HepG2 (cell line): ENCODE measurements at regions not wholly inside any gene's neighbourhood (a gene's known extent, or its start where the extent isn't known, plus 50 kb on each side); places are given as distances from the start of the nearest gene placed in this dataset.

ENCODE experiments used
- CHD2 ChIP-seq: IDR thresholded peaks from 2 replicates; pipeline ENCODE4 v1.6.1; 2011; ENCODE audit warnings: low read depth, low read length, improper control_type of control experiment
- CREB1 ChIP-seq, 2 experiments: fragments of 450-650 bp in 1 of 2; IDR thresholded peaks; 2 replicates each; pipeline ENCODE4 v1.6.1; 2016 to 2017; ENCODE audit warnings: control low read depth in 1 of 2, mild to moderate bottlenecking in 1 of 2, missing compliant biosample characterization in 1 of 2, missing genetic modification characterization in 1 of 2
- CTCF ChIP-seq: sonication (generic); formaldehyde crosslinking; IDR thresholded peaks from 2 replicates; pipeline ENCODE4 v1.5.0; 2020; ENCODE audit warnings: mild to moderate bottlenecking, missing genetic modification reagents, moderate library complexity
- ELF1 ChIP-seq: sonication (generic); formaldehyde crosslinking; IDR thresholded peaks from 2 replicates; pipeline ENCODE4 v1.4.0; 2020; ENCODE audit warnings: missing genetic modification reagents
- KAT2B ChIP-seq: fragments of 150-350 bp; IDR thresholded peaks from 2 replicates; pipeline ENCODE4 v1.6.1; 2014; ENCODE audit warnings: low read depth, low read length, borderline replicate concordance
- POLR2AphosphoS5 ChIP-seq: IDR thresholded peaks from 2 replicates; pipeline ENCODE4 v1.6.1; 2012; ENCODE audit warnings: low read depth, low read length
- REST ChIP-seq, 2 experiments: IDR thresholded peaks; 2 replicates each; pipeline ENCODE4 v1.6.1; 2011 to 2012; ENCODE audit warnings: low read length in 2 of 2, borderline replicate concordance in 1 of 2, low read depth in 1 of 2, mild to moderate bottlenecking in 1 of 2, moderate library complexity in 1 of 2
- ZBTB21 ChIP-seq: sonication (generic); formaldehyde crosslinking; IDR thresholded peaks from 2 replicates; pipeline ENCODE4 v1.4.0; 2020; ENCODE audit warnings: missing genetic modification reagents
- ZC3H4 ChIP-seq: sonication (generic); formaldehyde crosslinking; IDR thresholded peaks from 2 replicates; pipeline ENCODE4 v1.4.0; 2020; ENCODE audit warnings: missing genetic modification reagents, borderline replicate concordance
- ZFAT ChIP-seq: sonication (generic); formaldehyde crosslinking; conservative IDR thresholded peaks from 2 replicates; pipeline ENCODE4 v1.8.1; 2023; ENCODE audit warnings: missing genetic modification reagents, inconsistent platforms
- ZNF878 ChIP-seq: sonication (generic); formaldehyde crosslinking; IDR thresholded peaks from 2 replicates; pipeline ENCODE4 v1.8.1; 2023; ENCODE audit warnings: mild to moderate bottlenecking, missing genetic modification reagents, moderate library complexity
- TF ChIP-seq, protein P1 (sequence below): sonication (generic); formaldehyde crosslinking; IDR thresholded peaks from 2 replicates; pipeline ENCODE4 v1.4.0; 2020; ENCODE audit warnings: low read depth, mild to moderate bottlenecking, missing genetic modification reagents
- TF ChIP-seq, protein P2 (sequence below): sonication (generic); formaldehyde crosslinking; IDR thresholded peaks from 2 replicates; pipeline ENCODE4 v1.8.1; 2023; ENCODE audit warnings: missing genetic modification reagents, mild to moderate bottlenecking, borderline replicate concordance

GRCh38 chr4:189506080-189506479, 434.6 kb upstream of the FRG1 start:
- TF ChIP-seq CTCF (CRISPR knock-in tag) (no peak), ZBTB21 (CRISPR knock-in tag) (no peak), CHD2 (no peak), KAT2B (no peak), REST (IDR thresholded peaks at IDR 0.05; ENCODE audit: borderline replicate concordance in 1 of 2, low read depth in 1 of 2, low read length in 2 of 2) (no peak), POLR2AphosphoS5 (no peak), ELF1 (CRISPR knock-in tag) (no peak), ZC3H4 (no peak), ZNF878 (CRISPR knock-in tag) (no peak), CREB1 (IDR thresholded peaks at IDR 0.05) (no peak), CREB1 (CRISPR knock-in tag; IDR thresholded peaks at IDR 0.05) (no peak), ZFAT (CRISPR knock-in tag) (no peak)
- TF ChIP-seq, protein P1, sequence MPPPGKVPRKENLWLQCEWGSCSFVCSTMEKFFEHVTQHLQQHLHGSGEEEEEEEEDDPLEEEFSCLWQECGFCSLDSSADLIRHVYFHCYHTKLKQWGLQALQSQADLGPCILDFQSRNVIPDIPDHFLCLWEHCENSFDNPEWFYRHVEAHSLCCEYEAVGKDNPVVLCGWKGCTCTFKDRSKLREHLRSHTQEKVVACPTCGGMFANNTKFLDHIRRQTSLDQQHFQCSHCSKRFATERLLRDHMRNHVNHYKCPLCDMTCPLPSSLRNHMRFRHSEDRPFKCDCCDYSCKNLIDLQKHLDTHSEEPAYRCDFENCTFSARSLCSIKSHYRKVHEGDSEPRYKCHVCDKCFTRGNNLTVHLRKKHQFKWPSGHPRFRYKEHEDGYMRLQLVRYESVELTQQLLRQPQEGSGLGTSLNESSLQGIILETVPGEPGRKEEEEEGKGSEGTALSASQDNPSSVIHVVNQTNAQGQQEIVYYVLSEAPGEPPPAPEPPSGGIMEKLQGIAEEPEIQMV (CRISPR knock-in tag): no peak
- TF ChIP-seq, protein P2, sequence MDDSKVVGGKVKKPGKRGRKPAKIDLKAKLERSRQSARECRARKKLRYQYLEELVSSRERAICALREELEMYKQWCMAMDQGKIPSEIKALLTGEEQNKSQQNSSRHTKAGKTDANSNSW (CRISPR knock-in tag): no peak
